ENCODE measurements at regions not wholly inside any gene's neighbourhood (a gene's known extent, or its start where the extent isn't known, plus 50 kb on each side); places are given as distances from the start of the nearest gene placed in this dataset.

DNA sequence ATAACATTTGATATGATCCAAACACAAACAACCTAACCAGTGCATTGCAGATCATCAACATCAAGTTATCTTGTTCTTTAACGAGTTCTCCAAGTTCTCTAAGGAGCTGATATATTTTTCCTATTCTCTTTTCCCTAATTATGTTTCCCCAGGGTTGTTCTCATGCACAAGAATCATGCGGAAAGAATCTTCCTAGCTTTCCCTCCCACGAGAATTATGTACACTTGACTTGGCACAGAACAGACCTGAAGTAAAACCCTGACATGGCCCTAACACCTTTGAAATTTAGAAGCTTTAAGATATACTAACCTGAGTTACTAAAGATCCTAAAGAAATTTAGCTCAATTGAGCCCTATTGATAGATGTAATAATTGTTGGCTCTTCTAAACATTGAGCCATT, 110.7 kb upstream of the FST start:
- no peak overlapping the region for H3K4me2 ChIP-seq
- no peaks in the 10 kb centered on the region for H3K27me3 ChIP-seq
- H3K27ac ChIP-seq, result no peak overlapping the region
- H3K9ac ChIP-seq, result no peak overlapping the region
- H3K4me1 ChIP-seq, result no peaks in the 10 kb centered on the region
- no peaks in the 10 kb centered on the region for H3K36me3 ChIP-seq
- H4K20me1 ChIP-seq, result no peaks in the 10 kb centered on the region
- TF ChIP-seq Cebpa-rat (IDR thresholded peaks at IDR 0.05), result no peak
- no peaks in the 10 kb centered on the region for H3K9me3 ChIP-seq
- H3K4me3 ChIP-seq, result no peak overlapping the region

DNA sequence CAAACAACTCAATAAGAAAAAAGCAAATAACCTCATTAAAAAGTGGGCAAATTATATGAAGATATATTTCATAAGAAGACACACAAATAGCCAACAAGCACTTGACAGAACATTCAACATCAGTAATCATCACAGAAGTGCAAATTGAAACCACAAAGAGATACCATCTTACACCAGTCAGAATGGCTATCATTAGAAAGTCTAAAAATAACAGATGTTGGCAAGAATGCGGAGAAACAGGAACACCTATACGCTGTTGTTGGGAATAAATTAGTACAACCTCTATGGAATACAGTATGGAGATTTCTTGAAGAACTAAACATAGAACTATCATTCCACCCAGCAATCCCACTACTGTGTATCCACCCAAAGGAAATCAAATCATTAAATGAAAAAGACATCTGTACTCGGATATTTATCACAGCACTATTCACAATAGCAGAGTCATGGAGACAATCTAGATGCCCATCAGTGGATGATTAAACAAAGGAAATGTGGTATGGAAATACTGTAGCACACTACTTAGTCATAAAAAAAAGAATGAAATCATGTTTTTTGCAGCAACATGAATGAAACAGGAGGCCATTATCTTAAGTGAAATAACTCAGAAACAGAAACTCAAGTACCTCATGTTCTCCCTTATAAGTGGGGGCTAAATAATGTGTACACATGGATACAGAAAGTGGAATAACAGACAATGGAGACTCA, 106.8 kb upstream of the FST start:
- no peaks in the 10 kb centered on the region for H3K4me1 ChIP-seq
- no peaks in the 10 kb centered on the region for H3K9me3 ChIP-seq
- no peak overlapping the region for H3K4me2 ChIP-seq
- TF ChIP-seq Cebpa-rat (IDR thresholded peaks at IDR 0.05), result no peak
- H3K27me3 ChIP-seq, result no peaks in the 10 kb centered on the region
- H3K36me3 ChIP-seq, result no peaks in the 10 kb centered on the region
- H3K4me3 ChIP-seq, result no peak overlapping the region
- no peaks in the 10 kb centered on the region for H4K20me1 ChIP-seq
- no peak overlapping the region for H3K9ac ChIP-seq
- no peak overlapping the region for H3K27ac ChIP-seq

- no peak for TF ChIP-seq Cebpa-rat (IDR thresholded peaks at IDR 0.05)
- Histone ChIP-seq H3K9ac (no peak overlapping the region), H3K4me1 (no peaks in the 10 kb centered on the region), H4K20me1 (no peaks in the 10 kb centered on the region), H3K27me3 (no peaks in the 10 kb centered on the region), H3K4me2 (no peak overlapping the region), H3K9me3 (no peaks in the 10 kb centered on the region), H3K27ac (no peak overlapping the region), H3K4me3 (no peak overlapping the region), H3K36me3 (no peaks in the 10 kb centered on the region)
Measured at GRCh38 chr5:53376853-53377252, 103.6 kb upstream of the FST start.

- no peaks in the 10 kb centered on the region for H3K27me3 ChIP-seq
- no peaks in the 10 kb centered on the region for H3K4me1 ChIP-seq
Measured at GRCh38 chr5:53378190-53378589, 102.2 kb upstream of the FST start.

GRCh38 chr5:53378590-53379247, 101.7 kb upstream of the FST start:
- no peak overlapping the region for H3K27ac ChIP-seq
- H3K27me3 ChIP-seq, result no peaks in the 10 kb centered on the region
- no peak overlapping the region for H3K4me2 ChIP-seq
- H3K9ac ChIP-seq, result no peak overlapping the region
- TF ChIP-seq Cebpa-rat (IDR thresholded peaks at IDR 0.05), result no peak
- H3K4me3 ChIP-seq, result no peak overlapping the region
- no peaks in the 10 kb centered on the region for H3K9me3 ChIP-seq
- no peaks in the 10 kb centered on the region for H3K36me3 ChIP-seq
- no peaks in the 10 kb centered on the region for H3K4me1 ChIP-seq
- no peaks in the 10 kb centered on the region for H4K20me1 ChIP-seq

More at GRCh38 chr5:53378190-53378589, 102.2 kb upstream of the FST start:
- H3K9me3 ChIP-seq, result no peaks in the 10 kb centered on the region
- TF ChIP-seq Cebpa-rat (IDR thresholded peaks at IDR 0.05), result no peak
- H3K36me3 ChIP-seq, result no peaks in the 10 kb centered on the region
- H3K4me3 ChIP-seq, result no peak overlapping the region
- H3K9ac ChIP-seq, result no peak overlapping the region
- H4K20me1 ChIP-seq, result no peaks in the 10 kb centered on the region
- H3K4me2 ChIP-seq, result no peak overlapping the region
- no peak overlapping the region for H3K27ac ChIP-seq

DNA sequence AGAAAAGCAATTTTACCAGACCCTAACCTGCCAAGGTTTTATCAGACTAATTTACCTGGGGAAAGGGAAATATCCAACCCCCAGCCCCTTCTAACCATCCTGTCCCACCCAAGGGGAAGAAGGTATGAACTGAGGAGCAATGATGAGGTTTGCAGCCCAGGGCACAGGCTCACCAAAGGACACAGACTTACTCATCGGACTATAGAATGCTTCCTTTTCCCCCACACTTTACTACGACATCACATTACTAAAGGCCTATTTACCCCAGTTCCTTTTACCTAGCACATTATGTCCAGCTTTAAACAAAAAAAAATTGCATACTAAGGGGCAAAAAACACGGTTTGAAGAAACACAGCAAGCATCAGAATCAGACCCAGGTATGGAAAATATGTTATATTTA, 94.1 kb upstream of the FST start:
- Histone ChIP-seq H3K36me3 (no peaks in the 10 kb centered on the region), H3K9me3 (no peaks in the 10 kb centered on the region), H3K27ac (no peak overlapping the region), H3K9ac (no peak overlapping the region), H3K4me3 (no peak overlapping the region), H4K20me1 (no peaks in the 10 kb centered on the region), H3K4me2 (no peak overlapping the region), H3K4me1 (no peaks in the 10 kb centered on the region), H3K27me3 (no peaks in the 10 kb centered on the region)
- TF ChIP-seq Cebpa-rat (IDR thresholded peaks at IDR 0.05), result no peak

GRCh38 chr5:53389093-53389492, 91.3 kb upstream of the FST start:
- no peaks in the 10 kb centered on the region for H3K36me3 ChIP-seq
- TF ChIP-seq Cebpa-rat (IDR thresholded peaks at IDR 0.05), result no peak
- no peaks in the 10 kb centered on the region for H4K20me1 ChIP-seq
- no peaks in the 10 kb centered on the region for H3K27me3 ChIP-seq
- no peak overlapping the region for H3K4me3 ChIP-seq
- no peak overlapping the region for H3K27ac ChIP-seq
- H3K4me2 ChIP-seq, result no peak overlapping the region
- H3K9me3 ChIP-seq, result no peaks in the 10 kb centered on the region
- no peaks in the 10 kb centered on the region for H3K4me1 ChIP-seq
- H3K9ac ChIP-seq, result no peak overlapping the region

- H3K4me2 ChIP-seq, result no peak overlapping the region
- no peaks in the 10 kb centered on the region for H3K27me3 ChIP-seq
- H3K9me3 ChIP-seq, result no peaks in the 10 kb centered on the region
- H4K20me1 ChIP-seq, result no peaks in the 10 kb centered on the region
- H3K9ac ChIP-seq, result no peak overlapping the region
- H3K36me3 ChIP-seq, result no peaks in the 10 kb centered on the region
- H3K4me3 ChIP-seq, result no peak overlapping the region
- H3K4me1 ChIP-seq, result no peaks in the 10 kb centered on the region
- no peak overlapping the region for H3K27ac ChIP-seq
- no peak for TF ChIP-seq Cebpa-rat (IDR thresholded peaks at IDR 0.05)
Measured at GRCh38 chr5:53392073-53392472, 88.4 kb upstream of the FST start.

DNA sequence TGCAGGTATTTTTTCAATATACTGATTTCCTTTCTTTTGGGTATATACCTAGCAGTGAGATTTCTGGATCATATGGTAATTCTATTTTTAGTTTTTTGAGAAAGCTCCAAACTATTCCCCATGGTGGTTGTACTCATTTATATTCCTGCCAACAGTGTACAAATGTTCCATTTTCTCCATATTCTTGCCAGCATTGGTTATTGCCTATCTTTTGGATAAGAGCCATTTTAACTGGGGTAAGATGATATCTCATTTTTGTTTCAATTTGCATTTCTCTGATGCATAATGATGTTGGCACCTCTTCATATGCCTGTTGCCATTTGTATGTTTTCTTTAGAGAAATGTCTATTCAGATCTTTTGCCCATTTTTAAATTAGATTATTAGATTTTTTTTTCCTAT, 85.6 kb upstream of the FST start:
- no peaks in the 10 kb centered on the region for H3K36me3 ChIP-seq
- H3K27me3 ChIP-seq, result no peaks in the 10 kb centered on the region
- no peak for TF ChIP-seq Cebpa-rat (IDR thresholded peaks at IDR 0.05)
- H3K9me3 ChIP-seq, result no peaks in the 10 kb centered on the region
- no peak overlapping the region for H3K27ac ChIP-seq
- no peak overlapping the region for H3K9ac ChIP-seq
- H4K20me1 ChIP-seq, result no peaks in the 10 kb centered on the region
- no peak overlapping the region for H3K4me2 ChIP-seq
- no peak overlapping the region for H3K4me3 ChIP-seq
- no peaks in the 10 kb centered on the region for H3K4me1 ChIP-seq

DNA sequence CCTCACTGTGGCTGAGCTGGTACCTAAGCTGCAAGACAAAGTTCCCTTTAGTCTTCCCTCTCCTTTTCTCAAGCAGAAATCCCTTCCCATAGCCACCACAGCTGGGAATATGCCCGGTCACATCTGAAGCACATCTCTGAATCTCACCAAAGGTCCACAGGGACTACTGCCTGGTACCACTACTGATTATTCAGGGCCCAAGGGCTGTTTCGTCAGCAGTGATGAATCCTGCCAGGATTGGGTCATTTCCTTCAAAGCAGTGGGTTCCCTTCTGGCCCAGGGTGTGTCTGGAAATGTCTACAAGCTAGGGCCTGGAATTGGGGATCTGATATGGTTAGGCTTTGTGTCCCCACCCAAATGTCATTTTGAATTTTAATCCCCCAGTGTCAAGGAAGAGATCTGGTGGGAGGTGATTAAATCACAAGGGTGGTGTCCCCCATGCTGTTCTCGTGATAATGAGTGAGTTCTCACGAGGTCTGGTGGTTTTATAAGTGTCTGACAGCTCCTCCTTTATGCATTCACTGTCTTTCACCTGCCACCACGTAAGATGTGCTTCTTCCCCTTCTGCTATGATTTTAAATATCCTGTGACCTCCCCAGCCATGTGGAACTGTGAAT, 83.2 kb upstream of the FST start:
- Histone ChIP-seq H3K27ac (no peak overlapping the region), H3K4me1 (no peaks in the 10 kb centered on the region), H3K36me3 (no peaks in the 10 kb centered on the region), H3K4me2 (no peak overlapping the region), H3K9me3 (no peaks in the 10 kb centered on the region), H4K20me1 (no peaks in the 10 kb centered on the region), H3K4me3 (no peak overlapping the region), H3K9ac (no peak overlapping the region), H3K27me3 (no peaks in the 10 kb centered on the region)
- no peak for TF ChIP-seq Cebpa-rat (IDR thresholded peaks at IDR 0.05)
